ENCODE measurements at regions not wholly inside any gene's neighbourhood (a gene's known extent, or its start where the extent isn't known, plus 50 kb on each side); places are given as distances from the start of the nearest gene placed in this dataset.
"Not testable (repeated sequence)": the region's sequence is repeated elsewhere in the genome, so short reads cannot be mapped to it uniquely, and the experiment has no call there.

DNA sequence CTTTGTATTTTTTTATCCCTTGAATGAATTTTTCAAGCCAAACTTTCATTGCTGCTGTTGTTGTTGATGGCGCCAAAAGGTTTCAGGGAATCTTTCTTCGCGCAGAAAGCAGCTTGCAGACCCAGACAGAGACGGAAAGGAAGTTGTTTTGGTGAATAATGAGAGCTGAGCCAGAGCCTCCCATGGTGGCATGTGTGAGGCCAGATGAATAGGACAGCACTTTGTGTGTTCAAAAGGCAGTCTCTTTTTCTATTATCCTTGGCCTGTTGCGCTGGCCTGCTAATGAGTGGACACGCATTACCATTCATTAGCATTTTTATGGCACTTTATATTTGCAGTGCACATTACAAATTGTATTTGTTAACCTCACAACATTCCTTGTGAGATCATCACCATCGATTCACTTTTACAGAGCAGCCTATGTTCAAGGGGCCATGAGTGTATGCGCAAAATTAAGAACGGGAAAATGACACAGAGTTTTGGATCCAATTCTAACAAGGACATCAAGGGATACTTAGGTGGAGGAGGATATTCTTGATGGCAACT lies 754.7 kb downstream of the BCL11A start:
- DNase-seq (ENCODE audit: low read depth in 2 of 2) = no peak

DNA sequence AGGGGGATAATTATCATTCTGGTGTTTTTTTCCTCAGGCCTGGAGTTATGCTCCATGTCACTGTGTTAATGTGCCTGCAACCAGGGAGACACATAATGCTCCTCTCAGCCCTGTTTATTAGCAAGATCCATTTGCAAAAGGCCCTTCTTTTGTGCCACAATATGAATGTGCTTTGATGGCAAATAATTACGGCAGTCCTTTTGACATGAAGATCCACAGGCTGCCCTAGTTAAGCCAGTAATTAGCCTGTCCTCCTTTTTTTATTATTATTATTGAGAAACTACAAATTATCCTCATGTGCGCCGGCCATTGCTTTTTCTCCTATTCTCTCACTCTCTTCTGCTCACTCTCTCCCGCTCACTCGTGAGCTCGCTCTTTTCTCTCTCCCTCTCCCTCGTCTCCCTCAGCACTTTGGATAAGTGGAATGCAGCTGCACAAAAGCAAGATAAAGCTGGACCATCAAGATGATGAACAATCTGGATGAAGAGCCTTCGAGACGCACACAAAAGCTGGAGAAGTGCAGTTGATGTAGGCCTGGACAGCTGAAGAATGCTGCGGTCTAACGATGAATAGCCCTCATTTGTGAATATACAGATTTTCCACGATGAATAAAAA lies 762.3 kb downstream of the BCL11A start:
- DNase-seq (ENCODE audit: low read depth in 2 of 2) = no peak

- DNase-seq (ENCODE audit: low read depth in 2 of 2) = no peak
Observed at GRCh38 chr2:59790186-59791003, 763.1 kb downstream of the BCL11A start.

DNA sequence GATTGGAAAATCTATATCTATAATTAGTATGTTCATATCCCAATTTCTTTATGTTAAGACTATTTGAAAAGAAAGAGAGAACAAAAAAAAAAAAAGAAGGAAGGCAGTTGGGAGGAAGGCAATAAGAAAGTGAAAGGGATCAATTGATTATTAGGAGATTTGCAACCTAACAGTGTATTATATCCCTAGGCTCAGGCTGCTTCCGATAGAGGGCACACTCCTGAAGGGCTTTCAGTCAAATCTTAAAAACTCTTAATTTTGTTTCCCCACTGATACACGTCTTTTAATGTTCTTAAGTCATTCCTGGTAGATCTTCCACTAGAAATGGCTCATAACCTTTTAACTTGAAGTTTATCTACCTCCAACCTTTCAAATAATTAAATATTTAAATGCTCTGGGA lies 763.9 kb downstream of the BCL11A start:
- no peak for DNase-seq (ENCODE audit: low read depth in 2 of 2)

DNA sequence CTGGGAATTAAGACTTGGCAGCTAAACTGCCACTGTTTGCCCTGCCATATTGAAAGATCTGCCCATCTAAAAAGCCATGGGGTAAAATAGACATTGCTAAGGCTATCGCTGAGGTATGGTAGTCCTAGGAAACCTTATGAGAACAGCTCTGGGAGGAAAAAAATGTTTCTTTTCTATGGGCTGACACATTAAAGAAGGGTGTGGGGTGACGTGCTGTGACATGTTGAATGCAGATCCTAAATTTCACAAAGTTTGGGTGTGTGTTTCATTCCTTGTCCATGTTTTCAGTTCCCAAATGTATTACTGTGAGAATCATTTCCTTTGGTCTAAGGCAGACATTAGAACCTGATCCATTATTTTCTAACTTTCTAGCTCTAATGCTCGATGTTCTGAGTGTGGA lies 766.4 kb downstream of the BCL11A start:
- DNase-seq (ENCODE audit: low read depth in 2 of 2) = no peak

DNA sequence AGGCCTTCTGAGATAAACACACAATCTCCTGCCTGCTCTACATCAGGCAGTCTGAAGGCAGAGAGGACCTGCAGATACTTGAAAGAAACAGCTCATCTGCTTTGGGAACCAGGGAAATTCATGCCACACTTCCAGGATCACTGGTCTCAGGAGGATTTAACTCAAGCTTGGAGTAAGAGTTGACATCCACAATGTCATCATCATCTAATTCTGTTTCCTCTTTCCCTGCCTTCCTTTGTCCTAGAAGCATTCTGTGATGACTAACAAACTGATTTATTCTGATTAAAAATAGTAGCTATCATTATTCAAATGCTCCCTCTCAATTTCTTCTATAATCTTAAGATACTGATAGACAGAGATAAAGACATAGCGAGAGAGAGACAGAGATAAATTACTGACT lies 766.8 kb downstream of the BCL11A start:
- DNase-seq (ENCODE audit: low read depth in 2 of 2) = no peak

GRCh38 chr2:59779571-59779970 lies 773.9 kb downstream of the BCL11A start:
- no peak for DNase-seq (ENCODE audit: low read depth in 2 of 2)

DNA sequence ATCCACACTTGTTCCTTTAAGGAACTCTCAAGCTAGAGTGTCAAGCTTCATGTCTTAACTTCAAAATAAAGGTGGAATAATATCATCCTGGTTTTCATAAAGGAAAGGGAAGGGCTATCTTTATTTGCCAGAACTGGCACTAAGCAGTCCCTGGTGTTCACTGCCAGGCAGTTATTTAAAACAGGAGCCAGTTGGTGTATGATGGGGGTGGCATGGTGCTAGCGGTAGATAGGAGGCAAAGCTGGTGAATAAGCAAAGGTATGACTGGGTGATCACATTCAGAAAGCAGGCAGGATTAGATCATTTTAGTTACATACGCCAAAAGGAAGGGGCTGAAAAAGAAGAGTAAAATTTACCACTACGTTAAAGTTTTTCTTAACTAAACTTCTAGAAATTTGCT lies 776.3 kb downstream of the BCL11A start:
- no peak for DNase-seq (ENCODE audit: low read depth in 2 of 2)

- DNase-seq (ENCODE audit: low read depth in 2 of 2) = no peak
Observed at GRCh38 chr2:59776726-59777008, 776.8 kb downstream of the BCL11A start.

- no peak for DNase-seq (ENCODE audit: low read depth in 2 of 2)
Observed at GRCh38 chr2:59774821-59775433, 778.5 kb downstream of the BCL11A start.

DNA sequence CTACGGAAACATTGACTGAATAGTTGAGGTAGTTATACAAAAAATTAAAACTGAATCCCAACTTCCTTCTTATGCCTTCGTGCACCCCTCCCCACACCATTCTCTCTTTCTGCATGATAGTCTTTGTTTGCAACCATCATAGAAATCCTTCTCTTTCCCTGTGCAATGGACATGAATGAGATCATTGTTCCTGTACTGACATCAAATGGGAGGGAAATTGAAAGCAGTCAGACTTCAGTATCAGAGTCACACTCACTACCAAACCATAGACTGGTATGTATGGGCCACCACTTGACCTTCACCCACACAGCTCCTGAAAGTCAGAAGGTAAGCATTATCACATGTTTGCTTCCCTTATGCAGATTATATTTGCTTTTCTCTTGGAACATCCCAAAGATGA lies 782.8 kb downstream of the BCL11A start:
- no peak for DNase-seq (ENCODE audit: low read depth in 2 of 2)

- no peak for DNase-seq (ENCODE audit: low read depth in 2 of 2)
Observed at GRCh38 chr2:59761966-59762365, 791.5 kb downstream of the BCL11A start.

DNA sequence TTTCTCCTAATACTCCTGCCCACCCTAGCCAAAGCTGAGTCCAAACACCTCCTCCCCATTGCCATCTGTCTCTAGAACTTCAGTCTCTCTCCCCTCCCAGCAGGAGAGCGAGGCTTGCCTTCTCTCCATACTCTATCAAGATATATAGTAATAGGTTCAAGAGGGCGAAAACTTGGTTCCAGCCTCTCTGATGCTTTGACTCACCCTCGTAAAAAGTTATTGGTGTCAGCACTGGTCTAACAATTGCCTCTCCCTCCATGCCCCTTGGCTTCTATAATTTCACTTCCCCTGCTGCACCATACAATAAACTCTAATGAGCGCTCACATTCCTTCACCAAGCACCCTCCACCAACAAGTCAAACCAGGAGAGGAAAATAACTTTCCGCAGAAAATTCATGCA lies 797.3 kb downstream of the BCL11A start:
- DNase-seq (ENCODE audit: low read depth in 2 of 2) = no peak

DNA sequence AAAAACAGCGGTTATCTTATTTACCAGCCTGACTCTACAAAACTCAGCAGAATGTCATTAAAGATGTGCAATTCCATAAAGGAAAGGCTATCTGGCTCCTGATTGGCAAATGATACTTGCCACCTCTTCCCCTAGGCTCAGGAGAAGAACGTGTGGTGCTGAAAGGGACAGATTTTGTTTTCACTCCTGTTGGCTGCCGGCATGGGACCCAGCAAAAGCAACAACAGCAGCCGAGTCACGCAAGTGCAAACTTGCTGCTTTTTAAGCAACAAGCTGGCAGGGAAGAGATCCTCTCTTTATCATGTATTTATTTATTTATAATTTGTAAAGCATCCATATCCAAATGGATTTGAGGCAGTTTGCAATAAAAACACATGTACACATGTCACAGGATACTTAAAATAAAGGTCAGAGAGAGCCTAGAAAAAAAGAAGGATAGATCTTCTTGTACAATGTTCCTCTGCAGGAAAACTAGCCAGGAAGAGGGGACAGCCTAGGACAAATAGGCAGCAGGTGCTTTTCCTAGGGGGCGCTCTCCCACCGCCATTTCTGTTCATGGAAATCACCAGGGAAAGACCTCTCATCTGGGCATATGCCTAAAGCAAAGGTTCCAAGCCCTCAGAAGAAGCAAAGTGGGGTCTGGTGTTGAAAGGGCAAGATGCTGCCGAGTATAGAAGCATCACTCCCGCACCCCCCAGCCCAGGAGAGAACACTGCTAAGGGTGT lies 799.3 kb downstream of the BCL11A start:
- no peak for DNase-seq (ENCODE audit: low read depth in 2 of 2)

- no peak for DNase-seq (ENCODE audit: low read depth in 2 of 2)
Observed at GRCh38 chr2:59752512-59752911, 800.9 kb downstream of the BCL11A start.

GRCh38 chr2:59752071-59752470 lies 801.4 kb downstream of the BCL11A start:
- DNase-seq (ENCODE audit: low read depth in 2 of 2) = no peak

GRCh38 chr2:59751214-59751613 lies 802.2 kb downstream of the BCL11A start:
- not testable (repeated sequence) for DNase-seq (ENCODE audit: low read depth in 2 of 2)

DNA sequence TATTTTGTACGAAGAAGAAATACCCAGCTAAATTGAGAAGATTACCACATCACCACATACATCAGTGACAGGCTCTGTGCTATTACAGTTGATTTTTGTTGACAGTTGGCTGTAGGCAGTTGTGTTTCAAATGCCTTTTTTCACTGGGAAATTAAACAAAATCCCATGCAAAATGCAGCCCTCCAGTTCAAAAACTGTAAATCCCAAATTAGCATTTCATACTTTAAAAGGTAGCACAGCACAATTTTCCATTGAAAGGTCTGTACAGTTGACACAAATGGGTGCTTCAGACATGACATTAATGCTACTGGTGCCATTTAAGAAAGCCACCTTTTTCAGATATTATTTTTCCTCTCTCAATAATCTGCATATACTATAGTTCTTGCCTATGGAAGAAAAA lies 807.2 kb downstream of the BCL11A start:
- DNase-seq (ENCODE audit: low read depth in 2 of 2) = no peak

GRCh38 chr2:59745085-59745484 lies 808.4 kb downstream of the BCL11A start:
- no peak for DNase-seq (ENCODE audit: low read depth in 2 of 2)

- DNase-seq (ENCODE audit: low read depth in 2 of 2) = no peak
Observed at GRCh38 chr2:59744436-59744835, 809.0 kb downstream of the BCL11A start.

GRCh38 chr2:59741840-59742239 lies 811.6 kb downstream of the BCL11A start:
- DNase-seq (ENCODE audit: low read depth in 2 of 2) = no peak

- DNase-seq (ENCODE audit: low read depth in 2 of 2) = no peak
Observed at GRCh38 chr2:59739166-59739565, 814.3 kb downstream of the BCL11A start.

All from stimulated activated CD4-positive, alpha-beta T cell treated with anti-CD3 and anti-CD28 coated beads, Interleukin-1b, Interleukin-23, amount 100 ng/mL, for 4 hours (primary cell).